Activated T-helper 1 cell treated with anti-CD3 and anti-CD28 coated beads, Interleukin-2, amount 50 U/mL, for 16 hours (primary cell): ENCODE measurements at regions not wholly inside any gene's neighbourhood (a gene's known extent, or its start where the extent isn't known, plus 50 kb on each side); places are given as distances from the start of the nearest gene placed in this dataset.

Experiments used
- DNase-seq, 2 donors: peaks; one replicate each; pipeline ENCODE4 v3.0.0-alpha.2; 2020; ENCODE audit warnings: low read depth in 1 of 2, low spot score in 1 of 2

GRCh38 chr5:155068616-155069100 is 55.1 kb downstream of the KIF4B start:
- DNase-seq, result no peak

- no peak for DNase-seq
Observed at GRCh38 chr5:155069961-155070360, 56.4 kb downstream of the KIF4B start.

GRCh38 chr5:155070781-155071180 is 57.2 kb downstream of the KIF4B start:
- DNase-seq, result no peak

GRCh38 chr5:155076379-155076778 is 62.8 kb downstream of the KIF4B start:
- no peak for DNase-seq

GRCh38 chr5:155079698-155080097 is 66.1 kb downstream of the KIF4B start:
- no peak for DNase-seq

GRCh38 chr5:155080721-155081120 is 67.2 kb downstream of the KIF4B start:
- DNase-seq, result no peak

- DNase-seq, result no peak
Observed at GRCh38 chr5:155081618-155082017, 68.1 kb downstream of the KIF4B start.

- DNase-seq, result no peak
Observed at GRCh38 chr5:155082401-155082800, 68.8 kb downstream of the KIF4B start.

- no peak for DNase-seq
Observed at GRCh38 chr5:155085282-155085989, 71.9 kb downstream of the KIF4B start.

- no peak for DNase-seq
Observed at GRCh38 chr5:155087036-155087435, 73.5 kb downstream of the KIF4B start.

GRCh38 chr5:155088811-155089210 is 75.3 kb downstream of the KIF4B start:
- no peak for DNase-seq

- DNase-seq, result no peak
Observed at GRCh38 chr5:155089643-155090042, 76.1 kb downstream of the KIF4B start.

GRCh38 chr5:155091063-155091648 is 77.6 kb downstream of the KIF4B start:
- DNase-seq, result no peak

GRCh38 chr5:155091768-155092717 is 78.5 kb downstream of the KIF4B start:
- DNase-seq, result no peak

- no peak for DNase-seq
Observed at GRCh38 chr5:155094455-155094854, 80.9 kb downstream of the KIF4B start.

GRCh38 chr5:155097995-155098394 is 84.4 kb downstream of the KIF4B start:
- DNase-seq, result no peak

GRCh38 chr5:155098433-155098832 is 84.9 kb downstream of the KIF4B start:
- no peak for DNase-seq

- no peak for DNase-seq
Observed at GRCh38 chr5:155101697-155102096, 88.1 kb downstream of the KIF4B start.

GRCh38 chr5:155103146-155103545 is 89.6 kb downstream of the KIF4B start:
- DNase-seq, result no peak

- DNase-seq, result no peak
Observed at GRCh38 chr5:155104441-155104840, 90.9 kb downstream of the KIF4B start.

- DNase-seq, result no peak
Observed at GRCh38 chr5:155106221-155106620, 92.7 kb downstream of the KIF4B start.

GRCh38 chr5:155113888-155114287 is 100.3 kb downstream of the KIF4B start:
- no peak for DNase-seq
